ENCODE measurements at regions not wholly inside any gene's neighbourhood (a gene's known extent, or its start where the extent isn't known, plus 50 kb on each side); places are given as distances from the start of the nearest gene placed in this dataset.

- TF ChIP-seq YY1 (IDR thresholded peaks at IDR 0.05; ENCODE audit: insufficient read depth, insufficient read length) (no peak), ZNF274 (IDR thresholded peaks at IDR 0.05; ENCODE audit: low read depth, low read length) (no peak)
Observed at GRCh38 chr1:222946436-222946835, 131.6 kb downstream of the DISP1 start.
